Fibroblast of lung (primary cell): ENCODE measurements at regions not wholly inside any gene's neighbourhood (a gene's known extent, or its start where the extent isn't known, plus 50 kb on each side); places are given as distances from the start of the nearest gene placed in this dataset.

Source experiments
- DNase-seq, 2 donors: peaks; one replicate each; pipeline versions ENCODE4 v3.0.0 to v3.0.0-alpha.2; 2010; ENCODE audit warnings: low read depth in 2 of 2
- H2AFZ ChIP-seq: 2 replicates; pipeline ENCODE4 v1.5.1; 2012; ENCODE audit warnings: low read length, control low read depth, inconsistent platforms
- H3K27ac ChIP-seq: 2 replicates; pipeline ENCODE4 v1.5.1; 2011; ENCODE audit warnings: low read length, control low read depth; ENCODE audit not compliant: insufficient read depth
- H3K27me3 ChIP-seq: 2 replicates; pipeline ENCODE4 v1.5.1; 2011; ENCODE audit warnings: mild to moderate bottlenecking, low read length; ENCODE audit not compliant: control insufficient read depth, insufficient read depth
- H3K36me3 ChIP-seq: 2 replicates; pipeline ENCODE4 v1.5.1; 2011; ENCODE audit warnings: low read length; ENCODE audit not compliant: control insufficient read depth, insufficient read depth
- H3K4me1 ChIP-seq: 2 replicates; pipeline ENCODE4 v1.5.1; 2011; ENCODE audit warnings: low read length; ENCODE audit not compliant: control insufficient read depth, insufficient read depth; ENCODE audit errors: extremely low read depth
- H3K4me2 ChIP-seq: 2 replicates; pipeline ENCODE4 v1.5.1; 2011; ENCODE audit warnings: low read length, control low read depth; ENCODE audit not compliant: insufficient read depth; ENCODE audit errors: extremely low read depth
- H3K4me3 ChIP-seq, 4 experiments: fragments of 200-600 bp in 1 of 4; sonication (generic) in 1 of 4; replicated peaks in 1 of 4; 2 replicates each; pipeline ENCODE4 v1.5.1; 2011 to 2016; ENCODE audit warnings: low read length in 4 of 4, low read depth in 3 of 4, mild to moderate bottlenecking in 3 of 4, control low read depth in 2 of 4, inconsistent platforms in 1 of 4, mixed read lengths in 1 of 4; ENCODE audit not compliant: insufficient read depth in 1 of 4; ENCODE audit errors: control extremely low read depth in 1 of 4
- H3K79me2 ChIP-seq: 2 replicates; pipeline ENCODE4 v1.5.1; 2012; ENCODE audit warnings: mild to moderate bottlenecking, low read length, inconsistent platforms; ENCODE audit not compliant: control insufficient read depth, insufficient read depth
- H3K9ac ChIP-seq: 2 replicates; pipeline ENCODE4 v1.5.1; 2011; ENCODE audit warnings: mild to moderate bottlenecking, low read length, control low read depth; ENCODE audit not compliant: insufficient read depth
- H3K9me3 ChIP-seq: 2 replicates; pipeline ENCODE4 v1.5.1; 2012; ENCODE audit warnings: low read depth, low read length; ENCODE audit not compliant: control insufficient read depth, insufficient read depth
- H4K20me1 ChIP-seq: 2 replicates; pipeline ENCODE4 v1.5.1; 2011; ENCODE audit warnings: low read length; ENCODE audit not compliant: control insufficient read depth, insufficient read depth; ENCODE audit errors: extremely low read depth
- CTCF ChIP-seq, 2 donors: IDR thresholded peaks in 1 of 2; conservative IDR thresholded peaks in 1 of 2; 1 replicate in 1 of 2; 2 replicates in 1 of 2; pipeline ENCODE4 v1.5.1; 2011 to 2012; ENCODE audit warnings: low read length in 2 of 2, control low read depth in 1 of 2, inconsistent platforms in 1 of 2, low read depth in 1 of 2, mild to moderate bottlenecking in 1 of 2
- EZH2 ChIP-seq: IDR thresholded peaks from 2 replicates; pipeline ENCODE4 v1.5.1; 2012; ENCODE audit warnings: low read length, control low read depth, mild to moderate bottlenecking; ENCODE audit errors: missing control alignments

GRCh38 chr12:74185360-74185759 is 352.3 kb upstream of the ATXN7L3B start:
- H3K4me2 ChIP-seq = no peak overlapping the region
- no peaks in the 10 kb centered on the region for H4K20me1 ChIP-seq
- H3K4me3 ChIP-seq = no peak overlapping the region
- H3K27ac ChIP-seq = no peak overlapping the region
- H3K9me3 ChIP-seq = no peaks in the 10 kb centered on the region
- DNase-seq = no peak
- no peaks in the 10 kb centered on the region for H3K27me3 ChIP-seq
- no peak overlapping the region for H2AFZ ChIP-seq
- no peaks in the 10 kb centered on the region for H3K4me1 ChIP-seq
- TF ChIP-seq CTCF (conservative IDR thresholded peaks at IDR 0.05 in 1 of 2, IDR thresholded peaks at IDR 0.05 in 1 of 2; ENCODE audit: low read depth in 1 of 2, low read length in 2 of 2) (no peak), EZH2 (no peak)
- H3K79me2 ChIP-seq = no peaks in the 10 kb centered on the region
- no peaks in the 10 kb centered on the region for H3K36me3 ChIP-seq
- no peak overlapping the region for H3K9ac ChIP-seq

- no peak overlapping the region for H2AFZ ChIP-seq
- H3K4me3 ChIP-seq = no peak overlapping the region
- no peaks in the 10 kb centered on the region for H4K20me1 ChIP-seq
- H3K4me1 ChIP-seq = no peaks in the 10 kb centered on the region
- H3K9me3 ChIP-seq = no peaks in the 10 kb centered on the region
- no peaks in the 10 kb centered on the region for H3K27me3 ChIP-seq
- no peak for DNase-seq
- H3K4me2 ChIP-seq = no peak overlapping the region
- H3K27ac ChIP-seq = no peak overlapping the region
- TF ChIP-seq CTCF (conservative IDR thresholded peaks at IDR 0.05 in 1 of 2, IDR thresholded peaks at IDR 0.05 in 1 of 2; ENCODE audit: low read depth in 1 of 2, low read length in 2 of 2) = no peak
- TF ChIP-seq EZH2 = no peak
- H3K9ac ChIP-seq = no peak overlapping the region
- H3K36me3 ChIP-seq = no peaks in the 10 kb centered on the region
- no peaks in the 10 kb centered on the region for H3K79me2 ChIP-seq
Measured at GRCh38 chr12:74193191-74193590, 344.4 kb upstream of the ATXN7L3B start.

- Histone ChIP-seq H3K4me3 (no peak overlapping the region), H3K9ac (no peak overlapping the region), H3K4me2 (no peak overlapping the region), H3K27ac (no peak overlapping the region), H3K79me2 (no peaks in the 10 kb centered on the region), H3K27me3 (no peaks in the 10 kb centered on the region), H3K4me1 (no peaks in the 10 kb centered on the region), H3K9me3 (no peaks in the 10 kb centered on the region), H4K20me1 (no peaks in the 10 kb centered on the region), H3K36me3 (no peaks in the 10 kb centered on the region), H2AFZ (no peak overlapping the region)
- no peak for DNase-seq
- TF ChIP-seq CTCF (conservative IDR thresholded peaks at IDR 0.05 in 1 of 2, IDR thresholded peaks at IDR 0.05 in 1 of 2; ENCODE audit: low read depth in 1 of 2, low read length in 2 of 2) (no peak), EZH2 (no peak)
Measured at GRCh38 chr12:74204236-74204635, 333.4 kb upstream of the ATXN7L3B start.
